Parathyroid adenoma (tissue), 2 donors: ENCODE measurements at regions not wholly inside any gene's neighbourhood (a gene's known extent, or its start where the extent isn't known, plus 50 kb on each side); places are given as distances from the start of the nearest gene placed in this dataset.

ENCODE experiments used
- H2AFZ ChIP-seq: fragments of 300-600 bp; sonication (generic); one replicate; pipeline ENCODE4 v1.7.0; 2017; ENCODE audit warnings: antibody characterized with exemption, mild to moderate bottlenecking
- H3K27ac ChIP-seq: fragments of 300-600 bp; sonication (generic); one replicate; pipeline ENCODE4 v1.7.0; 2017
- H3K27me3 ChIP-seq: fragments of 300-600 bp; sonication (generic); one replicate; pipeline ENCODE4 v1.7.0; 2017; ENCODE audit warnings: low read length; ENCODE audit not compliant: control insufficient read depth, insufficient read depth
- H3K36me3 ChIP-seq: fragments of 300-600 bp; sonication (generic); one replicate; pipeline ENCODE4 v1.7.0; 2017; ENCODE audit warnings: low read length; ENCODE audit not compliant: control insufficient read depth, insufficient read depth
- H3K4me1 ChIP-seq: fragments of 300-600 bp; sonication (generic); one replicate; pipeline ENCODE4 v1.7.0; 2017; ENCODE audit warnings: control low read depth
- H3K4me2 ChIP-seq: fragments of 300-600 bp; sonication (generic); one replicate; pipeline ENCODE4 v1.7.0; 2017; ENCODE audit warnings: low read length
- H3K4me3 ChIP-seq: fragments of 300-600 bp; sonication (generic); one replicate; pipeline ENCODE4 v1.7.0; 2017; ENCODE audit warnings: low read depth, low read length
- H3K79me2 ChIP-seq: fragments of 300-600 bp; sonication (generic); one replicate; pipeline ENCODE4 v1.7.0; 2017; ENCODE audit warnings: control low read depth
- H3K9ac ChIP-seq: fragments of 300-600 bp; sonication (generic); one replicate; pipeline ENCODE4 v1.7.0; 2017; ENCODE audit warnings: mild to moderate bottlenecking
- H3K9me3 ChIP-seq: fragments of 300-600 bp; sonication (generic); one replicate; pipeline ENCODE4 v1.7.0; 2017; ENCODE audit warnings: low read length; ENCODE audit not compliant: control insufficient read depth
- TF ChIP-seq, protein P1 (sequence below): fragments of 300-600 bp; sonication (generic); IDR thresholded peaks from one replicate; pipeline ENCODE4 v1.7.0; 2017; ENCODE audit warnings: antibody characterized with exemption, mild to moderate bottlenecking
- donor health status: primary hyperparathyroidism.

DNA sequence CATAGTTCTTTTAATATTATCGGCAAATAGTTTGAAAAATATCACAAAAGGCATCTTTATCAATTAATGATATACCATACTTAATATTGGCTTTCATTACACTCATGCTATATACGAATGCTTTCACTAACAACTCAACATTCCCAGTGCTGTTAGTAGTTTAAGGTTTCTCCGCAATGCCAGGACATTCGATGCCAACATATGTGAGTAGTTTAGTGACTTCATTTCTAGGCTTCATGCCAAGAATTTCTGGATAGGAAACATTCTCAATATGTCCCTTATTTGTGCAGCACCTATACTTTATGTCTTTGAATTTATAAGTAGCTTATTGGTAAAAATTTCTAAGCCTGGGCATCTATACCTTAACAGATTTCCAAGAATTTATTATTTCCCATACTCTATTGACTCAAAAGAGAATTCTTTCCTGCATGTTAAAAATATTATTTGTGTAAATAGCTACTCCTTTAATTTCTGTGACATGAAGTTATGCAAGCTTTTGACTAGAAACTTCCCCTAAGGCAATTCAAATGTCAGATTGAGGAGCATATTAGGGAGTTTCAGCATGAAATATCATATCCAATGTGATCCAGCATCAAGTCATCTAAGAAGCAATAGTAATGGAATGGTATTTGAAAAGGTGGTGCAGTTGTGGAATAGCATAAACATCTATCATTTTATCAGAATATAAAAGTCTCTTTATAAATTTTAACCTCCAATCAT lies 236.0 kb upstream of the STXBP5 start:
- H3K4me2 ChIP-seq: no peak overlapping the region
- no peaks in the 10 kb centered on the region for H3K36me3 ChIP-seq
- peaks cover 30% of the 10 kb centered on the region for H3K4me1 ChIP-seq
- no peaks in the 10 kb centered on the region for H3K9me3 ChIP-seq
- no peaks in the 10 kb centered on the region for H3K27me3 ChIP-seq
- H3K27ac ChIP-seq: peak overlapping the region; percentile 42
- peak overlapping the region; percentile 31 for H2AFZ ChIP-seq
- no peak overlapping the region for H3K9ac ChIP-seq
- H3K4me3 ChIP-seq: no peak overlapping the region
- no peaks in the 10 kb centered on the region for H3K79me2 ChIP-seq
- TF ChIP-seq, protein P1, sequence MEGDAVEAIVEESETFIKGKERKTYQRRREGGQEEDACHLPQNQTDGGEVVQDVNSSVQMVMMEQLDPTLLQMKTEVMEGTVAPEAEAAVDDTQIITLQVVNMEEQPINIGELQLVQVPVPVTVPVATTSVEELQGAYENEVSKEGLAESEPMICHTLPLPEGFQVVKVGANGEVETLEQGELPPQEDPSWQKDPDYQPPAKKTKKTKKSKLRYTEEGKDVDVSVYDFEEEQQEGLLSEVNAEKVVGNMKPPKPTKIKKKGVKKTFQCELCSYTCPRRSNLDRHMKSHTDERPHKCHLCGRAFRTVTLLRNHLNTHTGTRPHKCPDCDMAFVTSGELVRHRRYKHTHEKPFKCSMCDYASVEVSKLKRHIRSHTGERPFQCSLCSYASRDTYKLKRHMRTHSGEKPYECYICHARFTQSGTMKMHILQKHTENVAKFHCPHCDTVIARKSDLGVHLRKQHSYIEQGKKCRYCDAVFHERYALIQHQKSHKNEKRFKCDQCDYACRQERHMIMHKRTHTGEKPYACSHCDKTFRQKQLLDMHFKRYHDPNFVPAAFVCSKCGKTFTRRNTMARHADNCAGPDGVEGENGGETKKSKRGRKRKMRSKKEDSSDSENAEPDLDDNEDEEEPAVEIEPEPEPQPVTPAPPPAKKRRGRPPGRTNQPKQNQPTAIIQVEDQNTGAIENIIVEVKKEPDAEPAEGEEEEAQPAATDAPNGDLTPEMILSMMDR: no peak

GRCh38 chr6:146972546-146972945 lies 231.7 kb upstream of the STXBP5 start:
- Histone ChIP-seq H3K9ac (no peak overlapping the region), H3K79me2 (no peaks in the 10 kb centered on the region), H3K27ac (no peak overlapping the region), H3K4me1 (peaks cover 15% of the 10 kb centered on the region), H3K27me3 (no peaks in the 10 kb centered on the region), H3K36me3 (no peaks in the 10 kb centered on the region), H3K9me3 (no peaks in the 10 kb centered on the region), H2AFZ (no peak overlapping the region), H3K4me3 (no peak overlapping the region), H3K4me2 (no peak overlapping the region)
- TF ChIP-seq, protein P1: no peak

- no peaks in the 10 kb centered on the region for H3K9me3 ChIP-seq
- no peak overlapping the region for H3K9ac ChIP-seq
- no peaks in the 10 kb centered on the region for H3K79me2 ChIP-seq
- no peak overlapping the region for H3K4me2 ChIP-seq
- no peak overlapping the region for H3K27ac ChIP-seq
- H3K27me3 ChIP-seq: no peaks in the 10 kb centered on the region
- no peaks in the 10 kb centered on the region for H3K36me3 ChIP-seq
- H3K4me3 ChIP-seq: no peak overlapping the region
- TF ChIP-seq, protein P1: no peak
- no peak overlapping the region for H2AFZ ChIP-seq
- peaks cover 5% of the 10 kb centered on the region for H3K4me1 ChIP-seq
These were observed 229.9 kb upstream of the STXBP5 start for GRCh38 chr6:146974351-146974750.

DNA sequence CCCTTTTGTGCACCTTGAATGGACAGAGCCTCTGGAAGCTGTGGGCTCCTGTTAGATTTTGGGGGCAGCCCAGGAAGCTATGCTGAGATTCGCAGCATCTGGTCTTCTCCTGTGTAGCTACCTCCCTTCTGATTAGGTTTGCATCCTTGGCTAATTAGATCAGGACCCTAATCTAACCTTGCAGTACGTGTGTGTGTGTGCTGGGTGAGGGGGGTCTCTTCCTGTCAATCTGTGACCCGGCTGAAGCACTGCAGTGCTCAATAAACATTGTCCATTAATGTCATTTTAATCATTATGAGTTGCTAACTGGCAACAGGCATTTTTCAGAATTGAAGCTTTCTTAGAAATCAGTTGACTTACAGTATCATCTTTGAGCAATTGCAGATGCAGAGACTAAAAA lies 229.1 kb upstream of the STXBP5 start:
- Histone ChIP-seq H3K27me3 (no peaks in the 10 kb centered on the region), H3K36me3 (no peaks in the 10 kb centered on the region), H2AFZ (no peak overlapping the region), H3K79me2 (no peaks in the 10 kb centered on the region), H3K4me2 (no peak overlapping the region), H3K9ac (no peak overlapping the region), H3K4me3 (no peak overlapping the region), H3K4me1 (no peaks in the 10 kb centered on the region), H3K9me3 (no peaks in the 10 kb centered on the region), H3K27ac (no peak overlapping the region)
- TF ChIP-seq, protein P1: no peak

- no peaks in the 10 kb centered on the region for H3K27me3 ChIP-seq
- H3K9ac ChIP-seq: no peak overlapping the region
- TF ChIP-seq, protein P1: no peak
- H3K4me1 ChIP-seq: peaks cover 10% of the 10 kb centered on the region
- H3K79me2 ChIP-seq: no peaks in the 10 kb centered on the region
- no peaks in the 10 kb centered on the region for H3K36me3 ChIP-seq
- no peak overlapping the region for H3K4me3 ChIP-seq
- no peaks in the 10 kb centered on the region for H3K9me3 ChIP-seq
- no peak overlapping the region for H3K27ac ChIP-seq
- no peak overlapping the region for H3K4me2 ChIP-seq
- H2AFZ ChIP-seq: peak overlapping the region; percentile 13
These were observed 223.3 kb upstream of the STXBP5 start for GRCh38 chr6:146980900-146981329.
